ENCODE measurements at regions not wholly inside any gene's neighbourhood (a gene's known extent, or its start where the extent isn't known, plus 50 kb on each side); places are given as distances from the start of the nearest gene placed in this dataset.
A peak's percentile ranks its signal among the peaks of the same experiment; 100 is the strongest.

DNA sequence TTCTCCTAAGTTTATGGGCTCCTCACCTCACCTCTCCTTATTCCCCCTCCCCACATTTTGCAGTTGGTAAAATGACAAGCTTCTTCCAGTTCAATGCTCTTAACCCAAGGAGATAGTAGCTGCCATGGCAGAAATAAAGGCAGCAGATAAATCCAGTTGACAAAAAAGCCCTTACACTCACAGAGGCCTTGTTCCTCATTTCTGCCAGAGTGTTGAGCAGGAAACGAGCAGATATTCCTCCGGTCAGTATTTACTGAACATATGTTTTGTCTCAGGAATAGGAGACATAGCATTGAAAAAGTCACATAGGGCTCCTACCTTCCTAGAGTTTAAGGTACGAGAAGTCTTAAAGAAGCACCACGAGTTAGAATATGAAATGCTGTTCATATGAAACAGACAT, 493.7 kb upstream of the TNP1 start:
- no peak overlapping the region for H3K27ac ChIP-seq (ENCODE audit: low read depth in 1 of 2, low read length in 2 of 2)
- peaks cover 0 to 13% of the 10 kb centered on the region in 2 donors for H3K9me3 ChIP-seq (replicated peaks in 1 of 2; ENCODE audit: control insufficient read depth in 1 of 2, insufficient read depth in 1 of 2, low read length in 2 of 2)
- no peaks in the 10 kb centered on the region for H3K36me3 ChIP-seq (replicated peaks in 1 of 2; ENCODE audit: control insufficient read depth in 1 of 2, insufficient read depth in 2 of 2, low read length in 2 of 2)
- peaks cover 15% of the 10 kb centered on the region in 2 donors for H3K27me3 ChIP-seq (ENCODE audit: control insufficient read depth in 2 of 2, insufficient read depth in 2 of 2, low read length in 2 of 2)
- H3K79me2 ChIP-seq (ENCODE audit: insufficient read depth, low read length): no peaks in the 10 kb centered on the region
- TF ChIP-seq, protein P1, sequence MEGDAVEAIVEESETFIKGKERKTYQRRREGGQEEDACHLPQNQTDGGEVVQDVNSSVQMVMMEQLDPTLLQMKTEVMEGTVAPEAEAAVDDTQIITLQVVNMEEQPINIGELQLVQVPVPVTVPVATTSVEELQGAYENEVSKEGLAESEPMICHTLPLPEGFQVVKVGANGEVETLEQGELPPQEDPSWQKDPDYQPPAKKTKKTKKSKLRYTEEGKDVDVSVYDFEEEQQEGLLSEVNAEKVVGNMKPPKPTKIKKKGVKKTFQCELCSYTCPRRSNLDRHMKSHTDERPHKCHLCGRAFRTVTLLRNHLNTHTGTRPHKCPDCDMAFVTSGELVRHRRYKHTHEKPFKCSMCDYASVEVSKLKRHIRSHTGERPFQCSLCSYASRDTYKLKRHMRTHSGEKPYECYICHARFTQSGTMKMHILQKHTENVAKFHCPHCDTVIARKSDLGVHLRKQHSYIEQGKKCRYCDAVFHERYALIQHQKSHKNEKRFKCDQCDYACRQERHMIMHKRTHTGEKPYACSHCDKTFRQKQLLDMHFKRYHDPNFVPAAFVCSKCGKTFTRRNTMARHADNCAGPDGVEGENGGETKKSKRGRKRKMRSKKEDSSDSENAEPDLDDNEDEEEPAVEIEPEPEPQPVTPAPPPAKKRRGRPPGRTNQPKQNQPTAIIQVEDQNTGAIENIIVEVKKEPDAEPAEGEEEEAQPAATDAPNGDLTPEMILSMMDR (IDR thresholded peaks at IDR 0.05): no peak
- peak; percentile 11 to 19 (median 12) for DNase-seq
- H3K4me3 ChIP-seq (replicated peaks in 1 of 3; ENCODE audit: low read depth in 2 of 3, low read length in 3 of 3): no peak overlapping the region
- peaks cover 13 to 18% of the 10 kb centered on the region in 2 donors for H3K4me1 ChIP-seq (ENCODE audit: control insufficient read depth in 1 of 2, insufficient read depth in 2 of 2, low read length in 2 of 2)
- peak overlapping the region; percentile 42 for H3K4me2 ChIP-seq (replicated peaks; ENCODE audit: extremely low read depth, low read length, poor library complexity, severe bottlenecking)
- Mint-ChIP-seq H3K27ac (no peak overlapping the region), H3K27me3 (ENCODE audit: low read depth in 3 of 3) (peaks cover 23 to 44% (median 37%) of the 10 kb centered on the region in 3 donors), H3K4me1 (peaks cover 15% of the 10 kb centered on the region), H3K9me3 (peaks cover 2 to 21% (median 17%) of the 10 kb centered on the region in 7 donors), H3K4me3 (peak overlapping the region in 1 of 2 donors; percentile 77), H3K36me3 (peaks cover 0 to 5% of the 10 kb centered on the region in 2 donors)
- 0% methylated on average over 1 of the region's 4 CpGs for WGBS (ENCODE audit: insufficient coverage)
- no peaks in the 10 kb centered on the region for H4K20me1 ChIP-seq (ENCODE audit: insufficient read depth, low read length)
- H2AFZ ChIP-seq (ENCODE audit: insufficient read depth, low read depth, low read length, poor library complexity, severe bottlenecking): no peak overlapping the region
- no peak overlapping the region for H3K9ac ChIP-seq (ENCODE audit: insufficient read depth, low read length, poor library complexity, severe bottlenecking)
- intact Hi-C loops (cut with micrococcal nuclease): no loop called here

DNA sequence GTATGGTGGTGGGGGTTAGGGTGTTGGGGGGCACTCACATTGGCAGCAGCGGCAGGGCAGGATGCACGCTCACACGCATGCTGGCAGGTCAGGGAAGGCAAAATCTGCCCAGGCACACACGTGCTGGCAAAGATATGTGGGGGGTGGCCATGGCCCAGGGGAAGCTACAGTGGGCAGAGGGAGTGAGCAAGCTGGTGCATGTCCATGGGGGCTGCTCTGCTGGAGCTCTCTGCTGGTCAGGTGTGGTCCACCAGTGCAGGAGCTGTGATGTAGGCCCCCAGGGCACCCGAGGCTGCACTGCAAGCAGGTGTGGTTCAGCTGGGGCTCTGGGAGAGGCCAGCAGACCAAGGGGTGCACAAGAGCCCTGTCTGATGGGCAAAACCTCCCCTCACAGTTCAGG, 491.5 kb upstream of the TNP1 start:
- 98% methylated on average over 4 of the region's 5 CpGs for WGBS (ENCODE audit: insufficient coverage)
- no peak overlapping the region for H3K27ac Mint-ChIP-seq
- Histone ChIP-seq H3K36me3 (replicated peaks in 1 of 2; ENCODE audit: control insufficient read depth in 1 of 2, insufficient read depth in 2 of 2, low read length in 2 of 2) (no peaks in the 10 kb centered on the region), H3K4me1 (ENCODE audit: control insufficient read depth in 1 of 2, insufficient read depth in 2 of 2, low read length in 2 of 2) (peaks cover 13 to 18% of the 10 kb centered on the region in 2 donors), H3K79me2 (ENCODE audit: insufficient read depth, low read length) (no peaks in the 10 kb centered on the region), H3K9ac (ENCODE audit: insufficient read depth, low read length, poor library complexity, severe bottlenecking) (no peak overlapping the region), H2AFZ (ENCODE audit: insufficient read depth, low read depth, low read length, poor library complexity, severe bottlenecking) (no peak overlapping the region), H3K4me2 (replicated peaks; ENCODE audit: extremely low read depth, low read length, poor library complexity, severe bottlenecking) (no peak overlapping the region), H3K9me3 (replicated peaks in 1 of 2; ENCODE audit: control insufficient read depth in 1 of 2, insufficient read depth in 1 of 2, low read length in 2 of 2) (peaks cover 0 to 13% of the 10 kb centered on the region in 2 donors), H3K27ac (ENCODE audit: low read depth in 1 of 2, low read length in 2 of 2) (no peak overlapping the region), H4K20me1 (ENCODE audit: insufficient read depth, low read length) (no peaks in the 10 kb centered on the region), H3K4me3 (replicated peaks in 1 of 3; ENCODE audit: low read depth in 2 of 3, low read length in 3 of 3) (no peak overlapping the region), H3K27me3 (ENCODE audit: control insufficient read depth in 2 of 2, insufficient read depth in 2 of 2, low read length in 2 of 2) (peaks cover 6 to 7% of the 10 kb centered on the region in 2 donors)
- H3K36me3 Mint-ChIP-seq: peaks cover 0 to 3% of the 10 kb centered on the region in 2 donors
- H3K27me3 Mint-ChIP-seq (ENCODE audit: low read depth in 3 of 3): peaks cover 25 to 47% (median 30%) of the 10 kb centered on the region in 3 donors
- H3K9me3 Mint-ChIP-seq: peaks cover 8 to 29% (median 23%) of the 10 kb centered on the region in 7 donors
- intact Hi-C loops (cut with micrococcal nuclease): no loop called here
- TF ChIP-seq, protein P1 (IDR thresholded peaks at IDR 0.05): no peak
- peaks cover 15% of the 10 kb centered on the region for H3K4me1 Mint-ChIP-seq
- no peak for DNase-seq
- no peak overlapping the region for H3K4me3 Mint-ChIP-seq

Measured in CD14-positive monocyte (primary cell).